Adrenal gland (tissue), 5 donors: ENCODE measurements at regions not wholly inside any gene's neighbourhood (a gene's known extent, or its start where the extent isn't known, plus 50 kb on each side); places are given as distances from the start of the nearest gene placed in this dataset.

Experiments used
- CTCF ChIP-seq, 6 experiments: fragments of 450-650 bp in 4 of 6; fragments of 200-600 bp in 2 of 6; sonication (generic) in 1 of 6; IDR thresholded peaks; 1 replicate in 5 of 6; 2 replicates in 1 of 6; pipeline versions ENCODE4 v1.5.1 to v1.8.0; 2016 to 2021; ENCODE audit warnings: antibody characterized with exemption in 6 of 6, mild to moderate bottlenecking in 2 of 6, moderate library complexity in 1 of 6
- POLR2A ChIP-seq, 2 donors: fragments of 450-650 bp; IDR thresholded peaks; one replicate each; pipeline ENCODE4 v1.6.1; 2017; ENCODE audit warnings: antibody characterized with exemption in 2 of 2, mild to moderate bottlenecking in 2 of 2, moderate library complexity in 1 of 2
- donor health status: DM: no; HTN: no; CAD: no.

- TF ChIP-seq CTCF (IDR thresholded peaks at IDR 0.05), result no peak
- no peak for TF ChIP-seq POLR2A (IDR thresholded peaks at IDR 0.05)
Observed at GRCh38 chr18:75120521-75120920, 88.4 kb downstream of the PTGR3 start.
